Small intestine (tissue), 7 donors: ENCODE measurements at regions not wholly inside any gene's neighbourhood (a gene's known extent, or its start where the extent isn't known, plus 50 kb on each side); places are given as distances from the start of the nearest gene placed in this dataset.

Experiments used
- DNase-seq, 2 donors: peaks; one replicate each; pipeline versions ENCODE4 v3.0.0 to v3.0.0-alpha.2; 2013
- FAIRE-seq: peaks from 2 replicates; lab custom pipeline; 2012; peaks lifted over from hg19 to GRCh38; lab: Jason Lieb, UNC
- H3K27ac ChIP-seq, 3 donors: one replicate each; pipeline ENCODE4 v1.5.1; 2013; ENCODE audit warnings: low read length in 2 of 3, mild to moderate bottlenecking in 2 of 3, control low read depth in 1 of 3, inconsistent platforms in 1 of 3, low read depth in 1 of 3, moderate library complexity in 1 of 3
- H3K27me3 ChIP-seq, 3 donors: one replicate each; pipeline ENCODE4 v1.6.1; 2013; ENCODE audit warnings: low read length in 3 of 3, inconsistent platforms in 1 of 3; ENCODE audit not compliant: control insufficient read depth in 3 of 3, insufficient read depth in 3 of 3
- H3K36me3 ChIP-seq, 3 donors: one replicate each; pipeline ENCODE4 v1.6.1; 2013; ENCODE audit warnings: low read length in 3 of 3, inconsistent platforms in 1 of 3, low read depth in 1 of 3, mild to moderate bottlenecking in 1 of 3, moderate library complexity in 1 of 3; ENCODE audit not compliant: control insufficient read depth in 3 of 3, insufficient read depth in 2 of 3
- H3K4me1 ChIP-seq, 3 donors: one replicate each; pipeline ENCODE4 v1.6.1; 2013; ENCODE audit warnings: low read length in 2 of 3, inconsistent platforms in 1 of 3, low read depth in 1 of 3, mild to moderate bottlenecking in 1 of 3, moderate library complexity in 1 of 3; ENCODE audit not compliant: control insufficient read depth in 3 of 3, insufficient read depth in 2 of 3
- H3K4me3 ChIP-seq, 3 donors: one replicate each; pipeline ENCODE4 v1.5.1; 2013; ENCODE audit warnings: low read length in 3 of 3, control low read depth in 1 of 3, inconsistent platforms in 1 of 3, low read depth in 1 of 3, mild to moderate bottlenecking in 1 of 3, moderate library complexity in 1 of 3
- H3K9me3 ChIP-seq, 2 donors: one replicate each; pipeline ENCODE4 v1.6.1; 2013; ENCODE audit warnings: low read depth in 1 of 2, low read length in 1 of 2; ENCODE audit not compliant: control insufficient read depth in 2 of 2, insufficient read depth in 1 of 2
- WGBS, 3 donors: extraction: QIAGEN DNeasy Blood & Tissue Kit; methylation state at CpG; one replicate each; pipeline ENCODE4 v1.1.7; 2013; 5-methylcytosine and 5-hydroxymethylcytosine counted together
- donor health status: healthy with polysubstance abuse.
- donor health status: control.
- donor health status: control.
- donor health status: Bipolar disorder and iron deficiency.
- donor health status: healthy.

- H3K9me3 ChIP-seq, result peaks cover 0 to 4% of the 10 kb centered on the region in 2 donors
- peaks cover 0 to 4% (median 0%) of the 10 kb centered on the region in 3 donors for H3K4me1 ChIP-seq
- H3K27me3 ChIP-seq, result no peaks in the 10 kb centered on the region
- FAIRE-seq (no peak), DNase-seq (no peak)
- no peaks in the 10 kb centered on the region for H3K36me3 ChIP-seq
- no peak overlapping the region for H3K4me3 ChIP-seq
- no peak overlapping the region for H3K27ac ChIP-seq
These were observed 92.7 kb downstream of the C12orf75 start for GRCh38 chr12:105423237-105423636.

GRCh38 chr12:105423921-105424320 lies 93.4 kb downstream of the C12orf75 start:
- Histone ChIP-seq H3K9me3 (peaks cover 0 to 4% of the 10 kb centered on the region in 2 donors), H3K4me3 (no peak overlapping the region), H3K4me1 (peaks cover 0 to 4% (median 0%) of the 10 kb centered on the region in 3 donors), H3K36me3 (no peaks in the 10 kb centered on the region), H3K27ac (no peak overlapping the region), H3K27me3 (no peaks in the 10 kb centered on the region)
- WGBS, 3 donors, result 86 to 92% (median 91%) methylated on average over 7 of the region's 7 CpGs
- DNase-seq, result no peak
- no peak for FAIRE-seq

- H3K9me3 ChIP-seq, result peaks cover 0 to 4% of the 10 kb centered on the region in 2 donors
- no peak for FAIRE-seq
- no peak for DNase-seq
- no peaks in the 10 kb centered on the region for H3K27me3 ChIP-seq
- no peak overlapping the region for H3K27ac ChIP-seq
- H3K36me3 ChIP-seq, result no peaks in the 10 kb centered on the region
- 82 to 91% (median 85%) methylated on average over 7 of the region's 7 CpGs for WGBS, 3 donors
- peaks cover 0 to 4% (median 0%) of the 10 kb centered on the region in 3 donors for H3K4me1 ChIP-seq
- H3K4me3 ChIP-seq, result no peak overlapping the region
These were observed 95.0 kb downstream of the C12orf75 start for GRCh38 chr12:105425254-105426174.

- no peak overlapping the region for H3K27ac ChIP-seq
- H3K9me3 ChIP-seq, result peaks cover 0 to 4% of the 10 kb centered on the region in 2 donors
- no peaks in the 10 kb centered on the region for H3K36me3 ChIP-seq
- H3K4me3 ChIP-seq, result no peak overlapping the region
- FAIRE-seq (no peak), DNase-seq (peak in 1 of 2 donors; percentile 10)
- H3K27me3 ChIP-seq, result no peaks in the 10 kb centered on the region
- peaks cover 0 to 4% (median 0%) of the 10 kb centered on the region in 3 donors for H3K4me1 ChIP-seq
- 26 to 65% (median 28%) methylated on average over 3 of the region's 3 CpGs for WGBS, 3 donors
These were observed 96.3 kb downstream of the C12orf75 start for GRCh38 chr12:105426766-105427165.

- DNase-seq, result no peak
- Histone ChIP-seq H3K4me3 (no peak overlapping the region), H3K27me3 (no peaks in the 10 kb centered on the region), H3K36me3 (no peaks in the 10 kb centered on the region), H3K9me3 (peaks cover 0 to 4% of the 10 kb centered on the region in 2 donors), H3K4me1 (peaks cover 0 to 4% (median 0%) of the 10 kb centered on the region in 3 donors), H3K27ac (no peak overlapping the region)
- no peak for FAIRE-seq
These were observed 97.4 kb downstream of the C12orf75 start for GRCh38 chr12:105427883-105428282.

GRCh38 chr12:105428793-105429395 lies 98.4 kb downstream of the C12orf75 start:
- FAIRE-seq, result no peak
- no peak for DNase-seq
- peaks cover 0 to 4% (median 0%) of the 10 kb centered on the region in 3 donors for H3K4me1 ChIP-seq
- H3K36me3 ChIP-seq, result no peaks in the 10 kb centered on the region
- peaks cover 0 to 4% of the 10 kb centered on the region in 2 donors for H3K9me3 ChIP-seq
- no peak overlapping the region for H3K4me3 ChIP-seq
- no peaks in the 10 kb centered on the region for H3K27me3 ChIP-seq
- no peak overlapping the region for H3K27ac ChIP-seq
- WGBS, 3 donors, result 39 to 69% (median 45%) methylated on average over 1 of the region's 1 CpG

GRCh38 chr12:105429511-105429910 lies 99.0 kb downstream of the C12orf75 start:
- no peak overlapping the region for H3K27ac ChIP-seq
- H3K36me3 ChIP-seq, result no peaks in the 10 kb centered on the region
- no peaks in the 10 kb centered on the region for H3K27me3 ChIP-seq
- FAIRE-seq (no peak), DNase-seq (no peak)
- H3K9me3 ChIP-seq, result peaks cover 0 to 4% of the 10 kb centered on the region in 2 donors
- no peak overlapping the region for H3K4me3 ChIP-seq
- peaks cover 0 to 4% (median 0%) of the 10 kb centered on the region in 3 donors for H3K4me1 ChIP-seq
- 87 to 91% (median 89%) methylated on average over 1 of the region's 1 CpG for WGBS, 3 donors

GRCh38 chr12:105431537-105432100 lies 101.1 kb downstream of the C12orf75 start:
- no peak overlapping the region for H3K4me3 ChIP-seq
- no peaks in the 10 kb centered on the region for H3K4me1 ChIP-seq
- H3K27ac ChIP-seq, result no peak overlapping the region
- WGBS, 3 donors, result 68 to 84% (median 81%) methylated on average over 2 of the region's 2 CpGs
- H3K36me3 ChIP-seq, result no peaks in the 10 kb centered on the region
- FAIRE-seq, result no peak
- no peak for DNase-seq
- no peaks in the 10 kb centered on the region for H3K9me3 ChIP-seq
- H3K27me3 ChIP-seq, result no peaks in the 10 kb centered on the region
